Ovary (tissue), 3 donors: ENCODE measurements at regions not wholly inside any gene's neighbourhood (a gene's known extent, or its start where the extent isn't known, plus 50 kb on each side); places are given as distances from the start of the nearest gene placed in this dataset.

Source experiments
- EP300 ChIP-seq: sonication (generic); formaldehyde crosslinking; IDR thresholded peaks from one replicate; pipeline ENCODE4 v1.6.1; 2017; ENCODE audit warnings: antibody characterized with exemption
- POLR2A ChIP-seq: fragments of 450-650 bp; IDR thresholded peaks from one replicate; pipeline ENCODE4 v1.6.1; 2017; ENCODE audit warnings: antibody characterized with exemption, mild to moderate bottlenecking, moderate library complexity
- TF ChIP-seq, protein P1 (sequence below), 3 donors: fragments of 450-650 bp in 2 of 3; fragments of 200-600 bp in 1 of 3; IDR thresholded peaks; one replicate each; pipeline versions ENCODE4 v1.5.1 to v1.8.0; 2016 to 2022; ENCODE audit warnings: antibody characterized with exemption in 3 of 3, mild to moderate bottlenecking in 1 of 3
- donor health status: DM: no; HTN: no; CAD: no.

DNA sequence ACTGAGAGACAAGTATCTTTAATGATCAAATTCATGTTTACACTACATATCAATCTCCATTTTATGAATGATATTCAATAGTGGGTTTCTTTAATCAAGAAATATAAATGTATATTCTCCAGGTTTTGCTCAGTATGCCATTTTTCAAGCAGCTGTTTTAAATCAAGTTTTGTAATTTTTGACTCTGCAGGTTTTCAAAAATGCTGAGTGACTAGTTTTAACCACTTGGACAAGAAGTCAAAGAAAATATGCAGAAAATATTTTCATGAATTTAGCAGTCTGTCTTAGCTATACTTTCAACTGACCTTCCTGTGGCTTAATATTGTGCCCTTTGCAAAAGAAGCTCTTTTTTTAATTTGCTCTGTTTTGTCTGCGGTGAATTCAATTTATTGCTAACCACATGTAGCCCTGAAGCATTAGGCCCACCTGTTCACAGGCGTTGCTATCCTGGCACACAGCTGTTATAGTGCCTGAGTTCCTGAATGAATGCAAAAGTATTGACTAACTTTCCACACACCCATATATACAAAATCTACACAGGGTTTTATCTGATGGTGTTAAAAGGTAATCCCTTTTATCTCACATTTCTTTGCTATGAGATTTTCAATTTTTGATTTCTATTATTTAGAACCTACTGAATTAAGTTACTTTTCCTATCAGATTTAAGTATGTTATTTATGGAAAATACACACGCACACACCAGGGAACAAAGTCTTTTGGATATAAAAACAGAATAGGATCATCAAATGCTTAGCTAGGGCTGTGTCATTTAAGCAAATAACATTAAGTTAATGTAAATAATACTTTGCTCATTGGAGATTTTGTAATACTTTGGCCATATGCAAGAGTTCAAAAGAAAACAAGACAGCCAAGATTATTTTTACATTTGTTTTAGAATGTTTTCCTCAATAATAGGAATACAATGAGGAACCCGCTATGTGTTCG, 1166.1 kb upstream of the GBE1 start:
- TF ChIP-seq, protein P1, sequence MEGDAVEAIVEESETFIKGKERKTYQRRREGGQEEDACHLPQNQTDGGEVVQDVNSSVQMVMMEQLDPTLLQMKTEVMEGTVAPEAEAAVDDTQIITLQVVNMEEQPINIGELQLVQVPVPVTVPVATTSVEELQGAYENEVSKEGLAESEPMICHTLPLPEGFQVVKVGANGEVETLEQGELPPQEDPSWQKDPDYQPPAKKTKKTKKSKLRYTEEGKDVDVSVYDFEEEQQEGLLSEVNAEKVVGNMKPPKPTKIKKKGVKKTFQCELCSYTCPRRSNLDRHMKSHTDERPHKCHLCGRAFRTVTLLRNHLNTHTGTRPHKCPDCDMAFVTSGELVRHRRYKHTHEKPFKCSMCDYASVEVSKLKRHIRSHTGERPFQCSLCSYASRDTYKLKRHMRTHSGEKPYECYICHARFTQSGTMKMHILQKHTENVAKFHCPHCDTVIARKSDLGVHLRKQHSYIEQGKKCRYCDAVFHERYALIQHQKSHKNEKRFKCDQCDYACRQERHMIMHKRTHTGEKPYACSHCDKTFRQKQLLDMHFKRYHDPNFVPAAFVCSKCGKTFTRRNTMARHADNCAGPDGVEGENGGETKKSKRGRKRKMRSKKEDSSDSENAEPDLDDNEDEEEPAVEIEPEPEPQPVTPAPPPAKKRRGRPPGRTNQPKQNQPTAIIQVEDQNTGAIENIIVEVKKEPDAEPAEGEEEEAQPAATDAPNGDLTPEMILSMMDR (IDR thresholded peaks at IDR 0.05) = no peak
- TF ChIP-seq POLR2A (no peak), EP300 (no peak)
